BE2C (cell line): ENCODE measurements at regions not wholly inside any gene's neighbourhood (a gene's known extent, or its start where the extent isn't known, plus 50 kb on each side); places are given as distances from the start of the nearest gene placed in this dataset.
"Not testable (repeated sequence)": the region's sequence is repeated elsewhere in the genome, so short reads cannot be mapped to it uniquely, and the experiment has no call there.

Source experiments
- DNase-seq: peaks from one replicate; pipeline ENCODE4 v3.0.0-alpha.2; 2020
- H3K27me3 ChIP-seq: fragments of 250-450 bp; sonication (Bioruptor Pico); 2 replicates; pipeline ENCODE4 v1.5.1; 2020; ENCODE audit warnings: mild to moderate bottlenecking
- H3K36me3 ChIP-seq: fragments of 250-450 bp; sonication (Bioruptor Pico); 2 replicates; pipeline ENCODE4 v1.5.1; 2020; ENCODE audit warnings: mild to moderate bottlenecking
- H3K4me1 ChIP-seq: fragments of 250-450 bp; sonication (Bioruptor Pico); 2 replicates; pipeline ENCODE4 v1.5.1; 2020
- H3K4me3 ChIP-seq: 2 replicates; pipeline ENCODE4 v1.5.1; 2011; ENCODE audit warnings: low read depth, low read length
- H3K9me3 ChIP-seq: fragments of 250-450 bp; sonication (Bioruptor Pico); 2 replicates; pipeline ENCODE4 v1.5.1; 2020
- TF ChIP-seq, protein P1 (sequence below): IDR thresholded peaks from 2 replicates; pipeline ENCODE4 v1.5.1; 2012; ENCODE audit warnings: mild to moderate bottlenecking, low read depth, low read length

DNA sequence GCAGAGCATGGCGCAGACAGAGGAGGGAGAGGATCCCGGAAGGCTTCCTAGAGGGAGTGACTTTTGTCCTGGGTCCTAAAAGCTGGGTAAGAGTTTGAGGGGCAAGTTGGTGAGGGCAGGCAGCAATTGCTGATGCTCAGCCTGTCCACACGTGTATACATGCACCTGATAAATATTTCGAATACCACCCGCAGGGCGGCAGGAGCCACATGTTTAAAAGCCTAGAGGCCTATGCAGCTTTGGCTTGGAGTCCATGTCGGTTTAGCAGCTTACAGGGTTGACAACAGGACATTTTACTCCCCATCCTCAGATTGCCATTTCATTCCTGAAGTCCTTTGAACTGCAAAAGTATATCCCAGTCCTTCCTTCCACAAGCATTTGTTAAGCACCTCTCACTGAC lies 99.1 kb downstream of the KATNIP start:
- H3K9me3 ChIP-seq: no peaks in the 10 kb centered on the region
- H3K27me3 ChIP-seq: no peaks in the 10 kb centered on the region
- DNase-seq: no peak
- no peak overlapping the region for H3K4me3 ChIP-seq
- TF ChIP-seq, protein P1, sequence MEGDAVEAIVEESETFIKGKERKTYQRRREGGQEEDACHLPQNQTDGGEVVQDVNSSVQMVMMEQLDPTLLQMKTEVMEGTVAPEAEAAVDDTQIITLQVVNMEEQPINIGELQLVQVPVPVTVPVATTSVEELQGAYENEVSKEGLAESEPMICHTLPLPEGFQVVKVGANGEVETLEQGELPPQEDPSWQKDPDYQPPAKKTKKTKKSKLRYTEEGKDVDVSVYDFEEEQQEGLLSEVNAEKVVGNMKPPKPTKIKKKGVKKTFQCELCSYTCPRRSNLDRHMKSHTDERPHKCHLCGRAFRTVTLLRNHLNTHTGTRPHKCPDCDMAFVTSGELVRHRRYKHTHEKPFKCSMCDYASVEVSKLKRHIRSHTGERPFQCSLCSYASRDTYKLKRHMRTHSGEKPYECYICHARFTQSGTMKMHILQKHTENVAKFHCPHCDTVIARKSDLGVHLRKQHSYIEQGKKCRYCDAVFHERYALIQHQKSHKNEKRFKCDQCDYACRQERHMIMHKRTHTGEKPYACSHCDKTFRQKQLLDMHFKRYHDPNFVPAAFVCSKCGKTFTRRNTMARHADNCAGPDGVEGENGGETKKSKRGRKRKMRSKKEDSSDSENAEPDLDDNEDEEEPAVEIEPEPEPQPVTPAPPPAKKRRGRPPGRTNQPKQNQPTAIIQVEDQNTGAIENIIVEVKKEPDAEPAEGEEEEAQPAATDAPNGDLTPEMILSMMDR: no peak
- no peaks in the 10 kb centered on the region for H3K36me3 ChIP-seq
- H3K4me1 ChIP-seq: no peaks in the 10 kb centered on the region; the same call in 1 of the 2 replicates

DNA sequence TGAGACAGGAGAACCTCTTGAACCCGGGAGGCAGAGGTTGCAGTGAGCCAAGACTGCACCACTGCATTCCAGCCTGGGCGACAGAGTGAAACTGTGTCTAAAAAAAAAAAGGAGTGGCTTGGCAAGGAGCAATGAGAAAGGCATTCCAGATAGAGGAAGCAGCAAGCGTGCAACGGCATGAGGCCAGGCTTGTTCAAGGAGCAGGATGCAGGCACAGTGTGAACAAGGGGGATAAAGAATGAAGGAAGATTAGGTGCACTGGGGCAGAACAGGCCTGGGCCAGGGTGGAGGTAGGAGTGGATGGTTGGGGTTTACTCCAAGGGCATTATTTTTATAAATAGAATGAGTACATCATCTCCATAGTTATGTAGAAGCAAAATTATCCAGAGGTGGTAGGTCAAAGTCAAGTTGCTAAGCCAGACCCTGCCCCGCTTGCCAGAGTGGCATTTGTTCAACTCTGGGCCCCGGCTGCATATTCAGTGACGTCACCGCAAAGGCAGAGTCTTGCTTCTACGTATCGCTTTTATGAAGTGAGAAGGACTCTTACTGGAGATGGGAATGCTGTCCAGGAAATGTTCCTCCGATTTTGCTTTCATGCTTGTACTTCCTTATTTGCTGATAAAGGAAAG lies 100.2 kb downstream of the KATNIP start:
- no peak for DNase-seq
- H3K4me3 ChIP-seq: no peak overlapping the region
- no peaks in the 10 kb centered on the region for H3K27me3 ChIP-seq
- H3K9me3 ChIP-seq: no peaks in the 10 kb centered on the region
- H3K36me3 ChIP-seq: no peaks in the 10 kb centered on the region
- TF ChIP-seq, protein P1: no peak
- H3K4me1 ChIP-seq: no peaks in the 10 kb centered on the region; the same call in 1 of the 2 replicates

DNA sequence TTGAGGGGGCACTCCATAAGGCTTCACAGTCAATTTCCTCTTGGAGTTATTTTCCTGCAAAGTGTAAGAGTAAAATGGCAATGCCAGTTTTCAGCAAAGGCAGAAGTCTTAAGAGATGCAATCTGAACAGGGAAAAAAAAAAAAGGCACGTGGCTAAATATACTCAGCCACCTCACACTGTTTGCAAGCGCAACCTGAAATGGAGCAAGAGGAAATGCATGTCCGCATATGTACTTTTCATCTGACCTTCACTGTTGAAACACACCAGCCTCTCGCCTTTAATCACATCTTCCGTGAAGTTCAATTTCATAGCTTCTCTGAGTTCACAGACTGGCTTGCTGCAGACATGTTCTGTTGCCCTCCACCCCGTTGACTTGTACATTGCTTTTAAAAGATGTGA lies 101.4 kb downstream of the KATNIP start:
- Histone ChIP-seq H3K4me3 (no peak overlapping the region), H3K9me3 (no peaks in the 10 kb centered on the region; the same call in 1 of the 2 replicates), H3K36me3 (no peaks in the 10 kb centered on the region), H3K27me3 (no peaks in the 10 kb centered on the region), H3K4me1 (no peaks in the 10 kb centered on the region; the same call in 1 of the 2 replicates)
- no peak for DNase-seq
- TF ChIP-seq, protein P1: no peak

DNA sequence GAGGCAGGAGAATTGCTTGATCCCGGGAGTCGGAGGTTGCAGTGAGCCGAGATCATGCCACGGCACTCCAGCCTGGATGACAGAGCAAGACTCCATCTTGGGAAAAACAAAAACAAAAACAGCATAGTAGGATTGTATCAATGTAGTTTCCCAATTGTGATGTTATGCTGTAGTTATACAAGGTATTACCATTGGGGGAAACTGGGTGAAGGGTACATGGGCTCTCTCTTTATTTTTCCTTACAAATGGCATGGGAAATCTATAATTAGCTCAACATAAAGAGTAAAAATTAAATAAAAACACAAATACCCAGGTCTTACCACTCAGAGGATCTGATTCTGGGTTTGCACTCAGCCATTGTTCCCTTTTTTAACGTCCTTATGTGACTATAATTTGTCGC lies 107.9 kb downstream of the KATNIP start:
- no peak for DNase-seq
- no peaks in the 10 kb centered on the region for H3K36me3 ChIP-seq
- H3K4me1 ChIP-seq: no peaks in the 10 kb centered on the region
- H3K9me3 ChIP-seq: no peaks in the 10 kb centered on the region; the same call in 1 of the 2 replicates
- H3K4me3 ChIP-seq: no peak overlapping the region
- no peaks in the 10 kb centered on the region for H3K27me3 ChIP-seq
- TF ChIP-seq, protein P1: no peak

DNA sequence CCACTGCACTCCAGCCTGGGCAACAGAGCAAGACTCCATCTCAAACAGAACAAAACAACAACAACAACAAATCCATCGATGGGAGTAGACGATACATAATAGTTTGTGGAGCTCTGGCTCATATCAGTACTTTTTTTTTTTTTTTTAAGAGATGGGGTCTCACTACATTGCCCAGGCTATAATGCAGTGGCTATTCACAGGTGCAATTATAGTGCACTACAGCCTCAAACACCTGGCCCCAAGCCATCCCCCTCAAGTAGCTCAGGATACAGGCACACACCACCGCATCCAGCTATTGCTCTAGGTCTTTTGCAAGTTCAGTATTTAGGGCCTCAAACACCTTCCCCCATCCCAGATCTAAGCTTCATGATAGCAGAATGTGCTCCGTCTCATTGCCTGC lies 110.6 kb downstream of the KATNIP start:
- no peaks in the 10 kb centered on the region for H3K27me3 ChIP-seq
- no peaks in the 10 kb centered on the region; the same call in 1 of the 2 replicates for H3K9me3 ChIP-seq
- no peak for DNase-seq
- H3K36me3 ChIP-seq: no peaks in the 10 kb centered on the region
- H3K4me1 ChIP-seq: no peaks in the 10 kb centered on the region
- TF ChIP-seq, protein P1: no peak
- no peak overlapping the region for H3K4me3 ChIP-seq

DNA sequence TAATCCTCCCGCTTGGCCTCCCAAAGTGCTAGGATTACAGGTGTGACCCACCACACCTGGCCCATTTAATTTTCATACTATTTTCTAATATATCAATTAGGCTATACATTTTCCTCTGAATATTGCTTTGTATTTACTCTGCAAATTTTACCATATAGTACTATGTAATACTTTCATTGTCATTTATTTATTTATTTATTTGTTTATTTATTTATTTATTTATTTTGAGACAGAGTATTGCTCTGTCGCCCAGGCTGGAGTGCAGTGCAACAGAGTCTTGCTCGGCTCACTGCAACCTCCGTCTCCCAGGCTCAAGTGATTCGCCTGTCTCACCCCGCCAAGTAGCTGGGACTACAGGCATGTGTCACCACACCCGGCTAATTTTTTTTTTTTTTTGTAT lies 113.3 kb downstream of the KATNIP start:
- not testable (repeated sequence) for DNase-seq, H3K4me3 ChIP-seq, H3K36me3 ChIP-seq, H3K9me3 ChIP-seq, H3K27me3 ChIP-seq, H3K4me1 ChIP-seq
